IMR-90 (cell line): ENCODE measurements at regions not wholly inside any gene's neighbourhood (a gene's known extent, or its start where the extent isn't known, plus 50 kb on each side); places are given as distances from the start of the nearest gene placed in this dataset.

ENCODE experiments used
- ATAC-seq: fragments of 200-7000 bp; cut with Tn5 transposase; 2 replicates; pipeline ENCODE4 v1.9.1; 2020; ENCODE audit warnings: low read depth, mild to moderate bottlenecking, moderate library complexity
- BruUV-seq: library from RNA; stranded (reverse); fragments of 400-500 nt; replicated peaks from 2 replicates; lab custom pipeline; 2021; lab: Mats Ljungman, UMichigan
- CTCF ChIA-PET: fragments of 300-600 bp; formaldehyde crosslinking; extraction: SDS; loops from one replicate; lab custom pipeline; 2021; ENCODE audit warnings: antibody characterized with exemption; lab: Yijun Ruan, JAX
- POLR2A ChIA-PET: fragments of 300-600 bp; sonication (Branson Sonifier 250); formaldehyde crosslinking; loops from one replicate; lab custom pipeline; 2022; ENCODE audit warnings: antibody characterized with exemption; ENCODE audit not compliant: unreplicated experiment; lab: Charles Lee
- DNase-seq: peaks from one replicate; pipeline ENCODE4 v3.0.0; 2013
- H2AFZ ChIP-seq: replicated peaks from 2 replicates; pipeline ENCODE3; 2013; ENCODE audit warnings: low read length, mild to moderate bottlenecking; ENCODE audit not compliant: poor library complexity
- H2AK5ac ChIP-seq: 2 replicates; pipeline ENCODE4 v1.6.1; 2013; ENCODE audit warnings: low read depth, low read length, inconsistent platforms
- H2AK9ac ChIP-seq: replicated peaks from 2 replicates; pipeline ENCODE3; 2013; ENCODE audit warnings: mild to moderate bottlenecking, low read depth, low read length, moderate library complexity; ENCODE audit not compliant: poor library complexity
- H2BK120ac ChIP-seq: 2 replicates; pipeline ENCODE4 v1.6.1; 2013; ENCODE audit warnings: low read depth, low read length, inconsistent platforms
- H2BK15ac ChIP-seq: 3 replicates; pipeline ENCODE4 v1.6.1; 2013; ENCODE audit warnings: low read depth, low read length, inconsistent platforms
- H2BK20ac ChIP-seq: 2 replicates; pipeline ENCODE4 v1.6.1; 2013; ENCODE audit warnings: low read depth, mild to moderate bottlenecking, inconsistent platforms, low read length, moderate library complexity
- H2BK5ac ChIP-seq: 2 replicates; pipeline ENCODE4 v1.6.1; 2013; ENCODE audit warnings: mild to moderate bottlenecking, low read depth, low read length, inconsistent platforms; ENCODE audit not compliant: poor library complexity, severe bottlenecking
- H3K14ac ChIP-seq: replicated peaks from 2 replicates; pipeline ENCODE4 v1.6.1; 2013; ENCODE audit warnings: low read depth, low read length, inconsistent platforms
- H3K18ac ChIP-seq: 2 replicates; pipeline ENCODE4 v1.6.1; 2013; ENCODE audit warnings: low read depth, low read length, control low read depth
- H3K23ac ChIP-seq: 2 replicates; pipeline ENCODE4 v1.6.1; 2013; ENCODE audit warnings: low read depth, low read length, inconsistent platforms
- H3K27ac ChIP-seq: 2 replicates; pipeline ENCODE4 v1.5.1; 2013; ENCODE audit warnings: mild to moderate bottlenecking, control low read depth, low read length; ENCODE audit not compliant: insufficient read depth
- H3K27me3 ChIP-seq: 2 replicates; pipeline ENCODE4 v1.6.1; 2013; ENCODE audit warnings: low read length; ENCODE audit not compliant: control insufficient read depth, insufficient read depth
- H3K36me3 ChIP-seq: 2 replicates; pipeline ENCODE4 v1.6.1; 2013; ENCODE audit warnings: low read length, mixed read lengths; ENCODE audit not compliant: control insufficient read depth, insufficient read depth
- H3K4ac ChIP-seq: 2 replicates; pipeline ENCODE4 v1.6.1; 2013; ENCODE audit warnings: low read depth, low read length, inconsistent platforms
- H3K4me1 ChIP-seq: 2 replicates; pipeline ENCODE4 v1.6.1; 2013; ENCODE audit warnings: low read length, mixed read lengths; ENCODE audit not compliant: control insufficient read depth, insufficient read depth
- H3K4me2 ChIP-seq: 2 replicates; pipeline ENCODE4 v1.6.1; 2013; ENCODE audit warnings: low read depth, mild to moderate bottlenecking, control low read depth, low read length, moderate library complexity
- H3K4me3 ChIP-seq: 2 replicates; pipeline ENCODE4 v1.5.1; 2013; ENCODE audit warnings: low read depth, mild to moderate bottlenecking, control low read depth, low read length, moderate library complexity; ENCODE audit not compliant: insufficient read depth
- H3K56ac ChIP-seq: 2 replicates; pipeline ENCODE4 v1.6.1; 2013; ENCODE audit warnings: low read length, inconsistent platforms; ENCODE audit not compliant: insufficient read depth; ENCODE audit errors: extremely low read depth
- H3K79me1 ChIP-seq, 2 experiments: 2 replicates each; pipeline ENCODE4 v1.6.1; 2013; ENCODE audit warnings: low read length in 2 of 2, inconsistent platforms in 1 of 2, low read depth in 1 of 2
- H3K9ac ChIP-seq: 2 replicates; pipeline ENCODE4 v1.6.1; 2013; ENCODE audit warnings: low read depth, low read length, control low read depth
- H3K9me1 ChIP-seq: 2 replicates; pipeline ENCODE4 v1.6.1; 2013; ENCODE audit warnings: low read length, inconsistent platforms; ENCODE audit not compliant: insufficient read depth
- H3K9me3 ChIP-seq: 2 replicates; pipeline ENCODE4 v1.6.1; 2013; ENCODE audit warnings: low read length; ENCODE audit not compliant: control insufficient read depth, insufficient read depth
- H4K20me1 ChIP-seq: 2 replicates; pipeline ENCODE4 v1.6.1; 2013; ENCODE audit warnings: low read length, inconsistent platforms; ENCODE audit not compliant: insufficient read depth
- H4K5ac ChIP-seq: 2 replicates; pipeline ENCODE4 v1.6.1; 2013; ENCODE audit warnings: mild to moderate bottlenecking, low read depth, low read length, control low read depth
- H4K8ac ChIP-seq, 2 experiments: 2 replicates each; pipeline ENCODE4 v1.6.1; 2013; ENCODE audit warnings: low read depth in 2 of 2, low read length in 2 of 2, control low read depth in 1 of 2, inconsistent platforms in 1 of 2
- H4K91ac ChIP-seq: 2 replicates; pipeline ENCODE4 v1.6.1; 2013; ENCODE audit warnings: low read depth, low read length, inconsistent platforms; ENCODE audit not compliant: insufficient read depth
- BHLHE40 ChIP-seq: fragments of 150-350 bp; IDR thresholded peaks from 2 replicates; pipeline ENCODE4 v1.6.1; 2016; ENCODE audit warnings: mild to moderate bottlenecking, low read depth, low read length
- CEBPB ChIP-seq: IDR thresholded peaks from 2 replicates; pipeline ENCODE4 v1.6.1; 2012; ENCODE audit warnings: low read depth, low read length, improper control_type of control experiment
- CTCF ChIP-seq: conservative IDR thresholded peaks from 2 replicates; pipeline ENCODE4 v1.5.1; 2012; ENCODE audit warnings: mild to moderate bottlenecking, low read depth, low read length, improper control_type of control experiment
- MAFK ChIP-seq: IDR thresholded peaks from 2 replicates; pipeline ENCODE4 v1.6.1; 2012; ENCODE audit warnings: low read depth, low read length, improper control_type of control experiment
- MAZ ChIP-seq: IDR thresholded peaks from 2 replicates; pipeline ENCODE4 v1.6.1; 2012; ENCODE audit warnings: low read depth, mild to moderate bottlenecking, low read length, improper control_type of control experiment, moderate library complexity, borderline replicate concordance
- MXI1 ChIP-seq: IDR thresholded peaks from 2 replicates; pipeline ENCODE4 v1.6.1; 2012; ENCODE audit warnings: low read depth, mild to moderate bottlenecking, low read length, moderate library complexity, borderline replicate concordance
- RFX5 ChIP-seq: IDR thresholded peaks from 2 replicates; pipeline ENCODE4 v1.8.0; 2012; ENCODE audit warnings: low read depth, mild to moderate bottlenecking, low read length, moderate library complexity
- SMC3 ChIP-seq: fragments of 150-350 bp; IDR thresholded peaks from 2 replicates; pipeline ENCODE4 v1.6.1; 2016; ENCODE audit warnings: low read depth, mild to moderate bottlenecking, antibody characterized with exemption, low read length, moderate library complexity
- USF2 ChIP-seq: fragments of 150-350 bp; IDR thresholded peaks from 2 replicates; pipeline ENCODE4 v1.6.1; 2017; ENCODE audit warnings: mild to moderate bottlenecking, antibody characterized with exemption, low read length, low read depth
- WGBS, 2 experiments: methylation state at CpG; one replicate each; pipeline versions ENCODE4 v1.1.5 to v1.1.7; 2013; ENCODE audit warnings: missing lambda C conversion rate in 2 of 2; ENCODE audit not compliant: insufficient read length in 1 of 2; ENCODE audit errors: extremely low coverage in 2 of 2; 5-methylcytosine and 5-hydroxymethylcytosine counted together
- dilution Hi-C: fragments of 300-500 bp; cut with HindIII; formaldehyde crosslinking; loops from one replicate; pipeline ENCODE4 v1.14.3; 2018; ENCODE audit warnings: low sequenced_read_pairs; ENCODE audit not compliant: unreplicated experiment
- in situ Hi-C: fragments of 300-500 bp; cut with MboI; formaldehyde crosslinking; loops from 3 replicates; pipeline ENCODE4 v1.14.3; 2019; ENCODE audit warnings: low sequenced_read_pairs, inconsistent platforms, mixed read lengths
- intact Hi-C: fragments of 100-400 bp; cut with micrococcal nuclease; formaldehyde crosslinking; loops from 2 replicates; pipeline ENCODE4 v1.10.0; 2022

- H2BK120ac ChIP-seq = no peak overlapping the region
- no peak overlapping the region for H4K91ac ChIP-seq
- no peaks in the 10 kb centered on the region for H3K4me1 ChIP-seq
- H4K20me1 ChIP-seq = no peaks in the 10 kb centered on the region
- H3K9ac ChIP-seq = no peak overlapping the region
- no peak overlapping the region for H2BK5ac ChIP-seq
- H2BK15ac ChIP-seq = no peak overlapping the region
- H3K18ac ChIP-seq = no peak overlapping the region
- dilution Hi-C loops = no loop called here
- H4K5ac ChIP-seq = no peak overlapping the region
- H2BK20ac ChIP-seq = no peak overlapping the region
- WGBS, 2 experiments = no CpG with 5 or more reads among the region's 4 CpGs
- in situ Hi-C loops = no loop called here
- no peak overlapping the region for H2AK9ac ChIP-seq
- ChIA-PET POLR2A (no interaction called here), CTCF (no interaction called here)
- no peaks in the 10 kb centered on the region for H3K9me1 ChIP-seq
- no peaks in the 10 kb centered on the region for H3K79me1 ChIP-seq
- H3K4me2 ChIP-seq = no peak overlapping the region
- no peak overlapping the region for H3K27ac ChIP-seq
- intact Hi-C loops = no loop called here
- DNase-seq = no peak
- H3K27me3 ChIP-seq = no peaks in the 10 kb centered on the region
- no peaks in the 10 kb centered on the region for H3K36me3 ChIP-seq
- no peaks in the 10 kb centered on the region; the same call in 1 of the 2 replicates for H3K9me3 ChIP-seq
- H2AFZ ChIP-seq = peak overlapping the region; percentile 34
- H3K23ac ChIP-seq = no peak overlapping the region
- no peak overlapping the region for H3K4me3 ChIP-seq
- no peak overlapping the region for H4K8ac ChIP-seq
- no TSS peak for BruUV-seq
- no peak overlapping the region for H3K14ac ChIP-seq
- no peak overlapping the region for H3K4ac ChIP-seq
- H2AK5ac ChIP-seq = no peak overlapping the region
- ATAC-seq = no peak
- no peak overlapping the region for H3K56ac ChIP-seq
- TF ChIP-seq USF2 = no peak
- no peak for TF ChIP-seq RFX5
- TF ChIP-seq MXI1 = no peak
- TF ChIP-seq BHLHE40 = no peak
- no peak for TF ChIP-seq MAZ
- TF ChIP-seq CEBPB = no peak
- no peak for TF ChIP-seq CTCF
- no peak for TF ChIP-seq MAFK
- TF ChIP-seq SMC3 = no peak
Observed at GRCh38 chr1:222357252-222357651, 190.7 kb downstream of the HHIPL2 start.
